B cell (primary cell): ENCODE measurements at regions not wholly inside any gene's neighbourhood (a gene's known extent, or its start where the extent isn't known, plus 50 kb on each side); places are given as distances from the start of the nearest gene placed in this dataset.

Experiments
- ATAC-seq: fragments of 200-7000 bp; cut with Tn5 transposase; one replicate; pipeline ENCODE4 v1.10.0; 2021; ENCODE audit warnings: low read depth, mild to moderate bottlenecking, moderate number of reproducible peaks, moderate library complexity
- CTCF ChIA-PET: fragments of 350-600 bp; sonication (Branson Sonifier 250); formaldehyde crosslinking; loops from one replicate; lab custom pipeline; 2021; ENCODE audit warnings: antibody characterized with exemption, inconsistent platforms; lab: Charles Lee
- POLR2A ChIA-PET: fragments of 350-600 bp; sonication (Branson Sonifier 250); formaldehyde crosslinking; loops from one replicate; lab custom pipeline; 2021; ENCODE audit warnings: antibody characterized with exemption; lab: Charles Lee
- DNase-seq: peaks from one replicate; pipeline ENCODE4 v3.0.0; 2013
- H2AFZ ChIP-seq: 2 replicates; pipeline ENCODE4 v1.6.1; 2012; ENCODE audit warnings: mild to moderate bottlenecking, low read depth, low read length; ENCODE audit not compliant: insufficient read depth, poor library complexity, severe bottlenecking
- H3K27ac ChIP-seq, 2 donors: 1 replicate in 1 of 2; 2 replicates in 1 of 2; pipeline ENCODE4 v1.5.1; 2012 to 2013; ENCODE audit warnings: low read length in 2 of 2, mild to moderate bottlenecking in 2 of 2, moderate library complexity in 1 of 2
- H3K27me3 ChIP-seq, 4 experiments: fragments of 200-600 bp in 1 of 4; sonication (generic) in 1 of 4; replicated peaks in 1 of 4; 1 replicate in 2 of 4; 2 replicates in 2 of 4; pipeline versions ENCODE4 v1.6.1 to v1.7.0; 2013 to 2016; ENCODE audit warnings: low read length in 3 of 4, mild to moderate bottlenecking in 2 of 4, mixed read lengths in 1 of 4, moderate library complexity in 1 of 4; ENCODE audit not compliant: insufficient read depth in 4 of 4, control insufficient read depth in 3 of 4; ENCODE audit errors: control extremely low read depth in 1 of 4
- H3K36me3 ChIP-seq, 2 experiments: replicated peaks in 1 of 2; 1 replicate in 1 of 2; 2 replicates in 1 of 2; pipeline versions ENCODE4 v1.6.1 to v1.7.1; 2013; ENCODE audit warnings: low read length in 1 of 2; ENCODE audit not compliant: insufficient read depth in 2 of 2, control insufficient read depth in 1 of 2; ENCODE audit errors: control extremely low read depth in 1 of 2, extremely low read depth in 1 of 2
- H3K4me1 ChIP-seq, 2 donors: fragments of 200-600 bp in 1 of 2; sonication (generic) in 1 of 2; 1 replicate in 1 of 2; 2 replicates in 1 of 2; pipeline versions ENCODE4 v1.5.1 to v1.6.1; 2013 to 2017; ENCODE audit warnings: low read length in 2 of 2; ENCODE audit not compliant: control insufficient read depth in 2 of 2, insufficient read depth in 2 of 2
- H3K4me2 ChIP-seq: replicated peaks from 2 replicates; pipeline ENCODE3; 2012; ENCODE audit warnings: mild to moderate bottlenecking, low read depth, low read length; ENCODE audit not compliant: poor library complexity, severe bottlenecking
- H3K4me3 ChIP-seq, 5 experiments: fragments of 200-600 bp in 1 of 5; sonication (generic) in 1 of 5; 1 replicate in 3 of 5; 2 replicates in 2 of 5; pipeline versions ENCODE4 v1.5.1 to v1.7.0; 2011 to 2016; ENCODE audit warnings: low read length in 4 of 5, mild to moderate bottlenecking in 4 of 5, low read depth in 2 of 5, control low read depth in 1 of 5, moderate library complexity in 1 of 5; ENCODE audit not compliant: insufficient read depth in 1 of 5; ENCODE audit errors: control extremely low read depth in 1 of 5, extremely low read depth in 1 of 5
- H3K79me2 ChIP-seq: fragments of 200-600 bp; sonication (generic); one replicate; pipeline ENCODE4 v1.6.0; 2016; ENCODE audit warnings: low read length; ENCODE audit not compliant: control insufficient read depth, insufficient read depth
- H3K9ac ChIP-seq: fragments of 200-600 bp; sonication (generic); 2 replicates; pipeline ENCODE4 v1.6.1; 2017; ENCODE audit warnings: mild to moderate bottlenecking, low read length, moderate library complexity
- H3K9me3 ChIP-seq, 3 donors: one replicate each; pipeline versions ENCODE4 v1.6.1 to v1.7.1; 2013; ENCODE audit warnings: low read length in 2 of 3; ENCODE audit not compliant: control insufficient read depth in 2 of 3, insufficient read depth in 1 of 3; ENCODE audit errors: control extremely low read depth in 1 of 3
- H4K20me1 ChIP-seq: 2 replicates; pipeline ENCODE4 v1.6.0; 2012; ENCODE audit warnings: mild to moderate bottlenecking, low read length; ENCODE audit not compliant: insufficient read depth, control insufficient read depth, poor library complexity, severe bottlenecking
- H3K27ac Mint-ChIP-seq: one replicate; pipeline ENCODE4 v1.8.0; 2021; ENCODE audit warnings: mixed read lengths
- H3K27me3 Mint-ChIP-seq: one replicate; pipeline ENCODE4 v1.8.0; 2021; ENCODE audit warnings: mixed read lengths
- H3K4me1 Mint-ChIP-seq: one replicate; pipeline ENCODE4 v1.8.0; 2021; ENCODE audit warnings: mixed read lengths
- H3K4me3 Mint-ChIP-seq: one replicate; pipeline ENCODE4 v1.8.0; 2021; ENCODE audit warnings: mixed read lengths
- H3K9me3 Mint-ChIP-seq: one replicate; pipeline ENCODE4 v1.8.0; 2022; ENCODE audit warnings: mixed read lengths; ENCODE audit not compliant: insufficient read depth
- CTCF ChIP-seq: fragments of 200-600 bp; IDR thresholded peaks from one replicate; pipeline ENCODE4 v1.8.0; 2022; ENCODE audit warnings: antibody characterized with exemption, mild to moderate bottlenecking
- EZH2 ChIP-seq: IDR thresholded peaks from 2 replicates; pipeline ENCODE4 v1.6.1; 2012; ENCODE audit warnings: borderline replicate concordance, low read depth, mild to moderate bottlenecking, moderate library complexity, low read length; ENCODE audit not compliant: insufficient read depth, poor library complexity, severe bottlenecking
- WGBS: methylation state at CpG from one replicate; pipeline ENCODE4 v1.1.5; 2013; ENCODE audit warnings: missing lambda C conversion rate; ENCODE audit not compliant: insufficient coverage; 5-methylcytosine and 5-hydroxymethylcytosine counted together
- intact Hi-C: fragments of 100-400 bp; cut with micrococcal nuclease; formaldehyde crosslinking; loops from one replicate; pipeline ENCODE4 v1.10.0; 2022

- Mint-ChIP-seq H3K4me1 (peaks cover 3% of the 10 kb centered on the region), H3K27me3 (peaks cover 75% of the 10 kb centered on the region), H3K9me3 (peaks cover 2% of the 10 kb centered on the region), H3K4me3 (no peak overlapping the region), H3K27ac (no peak overlapping the region)
- Histone ChIP-seq H4K20me1 (no peaks in the 10 kb centered on the region), H3K9ac (no peak overlapping the region), H2AFZ (no peak overlapping the region), H3K4me3 (no peak overlapping the region), H3K27ac (no peak overlapping the region), H3K4me1 (no peaks in the 10 kb centered on the region), H3K9me3 (peaks cover 0 to 21% (median 4%) of the 10 kb centered on the region in 3 donors), H3K4me2 (no peak overlapping the region), H3K36me3 (no peaks in the 10 kb centered on the region), H3K79me2 (no peaks in the 10 kb centered on the region), H3K27me3 (peaks cover 0 to 59% (median 20%) of the 10 kb centered on the region in 4 experiments)
- ChIA-PET CTCF (no interaction called here), POLR2A (no interaction called here)
- ATAC-seq = no peak
- 53% methylated on average over 3 of the region's 4 CpGs for WGBS
- DNase-seq = no peak
- TF ChIP-seq EZH2 (no peak), CTCF (no peak)
- intact Hi-C loops = no loop called here
Observed at GRCh38 chr3:14601692-14602005, 49.9 kb upstream of the CCDC174 start.
